ENCODE measurements at regions not wholly inside any gene's neighbourhood (a gene's known extent, or its start where the extent isn't known, plus 50 kb on each side); places are given as distances from the start of the nearest gene placed in this dataset.

DNA sequence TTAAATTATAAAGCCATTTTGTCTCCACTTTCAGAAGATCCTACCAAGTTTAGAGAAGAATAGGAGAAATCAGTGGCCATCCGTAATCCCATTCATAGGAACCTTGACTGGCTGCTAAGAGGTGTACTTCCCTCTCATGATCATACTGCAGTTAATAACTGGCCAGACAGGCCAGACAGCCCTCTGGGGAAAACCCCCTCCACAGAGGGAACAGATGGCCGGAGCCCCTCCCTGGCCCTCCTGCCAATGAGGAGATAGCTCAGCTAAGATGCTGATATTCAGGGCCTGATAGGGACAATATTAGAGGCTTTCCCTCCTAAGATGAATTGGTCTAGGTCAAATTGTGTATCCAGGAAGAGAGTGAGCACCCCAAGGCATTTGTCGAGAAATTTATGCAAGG is 200.0 kb upstream of the MAOA start:
- Histone ChIP-seq H3K14ac (ENCODE audit: low read length in 2 of 2) (no peak overlapping the region), H3K36me3 (ENCODE audit: control insufficient read depth in 1 of 2, insufficient read depth in 2 of 2, low read depth in 1 of 2, low read length in 2 of 2) (no peaks in the 10 kb centered on the region), H2BK15ac (ENCODE audit: low read depth, poor library complexity, severe bottlenecking) (no peak overlapping the region), H3K9me3 (ENCODE audit: control insufficient read depth, low read length) (peaks cover 24% of the 10 kb centered on the region), H3K23ac (ENCODE audit: low read length in 2 of 2) (no peak overlapping the region), H3K4me1 (ENCODE audit: control insufficient read depth, insufficient read depth, low read depth, low read length) (no peaks in the 10 kb centered on the region), H3K27me3 (ENCODE audit: control insufficient read depth in 1 of 2, insufficient read depth in 1 of 2, low read length in 2 of 2) (peaks cover 0 to 7% of the 10 kb centered on the region in 2 experiments), H3K27ac (ENCODE audit: low read length, poor library complexity, severe bottlenecking) (no peak overlapping the region), H4K91ac (ENCODE audit: low read length) (no peak overlapping the region), H4K8ac (ENCODE audit: low read length) (no peak overlapping the region), H3K4ac (ENCODE audit: low read depth in 1 of 2, low read length in 2 of 2) (no peak overlapping the region), H3K4me2 (ENCODE audit: low read length, poor library complexity, severe bottlenecking) (no peak overlapping the region), H3K79me1 (replicated peaks; ENCODE audit: low read length, poor library complexity, severe bottlenecking) (no peaks in the 10 kb centered on the region), H2BK5ac (ENCODE audit: low read depth, low read length, poor library complexity, severe bottlenecking) (no peak overlapping the region), H2AK5ac (ENCODE audit: low read length, severe bottlenecking) (no peak overlapping the region), H2BK120ac (ENCODE audit: low read depth, low read length) (no peak overlapping the region), H3K9ac (ENCODE audit: low read length) (no peak overlapping the region), H2AFZ (ENCODE audit: low read depth, low read length) (no peak overlapping the region), H3K4me3 (ENCODE audit: insufficient read depth in 1 of 2, low read depth in 1 of 2, low read length in 2 of 2) (no peak overlapping the region), H3K18ac (ENCODE audit: low read depth in 1 of 2, low read length in 2 of 2) (no peak overlapping the region), H2BK12ac (ENCODE audit: low read length in 2 of 2) (no peak overlapping the region)
- WGBS: 87% methylated on average over 3 of the region's 3 CpGs
- no peak for DNase-seq

GRCh38 chrX:43456906-43457305 is 199.2 kb upstream of the MAOA start:
- H3K4ac ChIP-seq (ENCODE audit: low read depth in 1 of 2, low read length in 2 of 2): no peak overlapping the region
- H2BK12ac ChIP-seq (ENCODE audit: low read length in 2 of 2): no peak overlapping the region
- H3K36me3 ChIP-seq (ENCODE audit: control insufficient read depth in 1 of 2, insufficient read depth in 2 of 2, low read depth in 1 of 2, low read length in 2 of 2): no peaks in the 10 kb centered on the region
- 77% methylated on average over 2 of the region's 2 CpGs for WGBS
- no peak for DNase-seq
- H3K23ac ChIP-seq (ENCODE audit: low read length in 2 of 2): no peak overlapping the region
- no peak overlapping the region for H4K91ac ChIP-seq (ENCODE audit: low read length)
- no peak overlapping the region for H4K8ac ChIP-seq (ENCODE audit: low read length)
- no peak overlapping the region for H3K4me2 ChIP-seq (ENCODE audit: low read length, poor library complexity, severe bottlenecking)
- H3K79me1 ChIP-seq (replicated peaks; ENCODE audit: low read length, poor library complexity, severe bottlenecking): no peaks in the 10 kb centered on the region
- H2BK15ac ChIP-seq (ENCODE audit: low read depth, poor library complexity, severe bottlenecking): no peak overlapping the region
- H3K27me3 ChIP-seq (ENCODE audit: control insufficient read depth in 1 of 2, insufficient read depth in 1 of 2, low read length in 2 of 2): peaks cover 0 to 10% of the 10 kb centered on the region in 2 experiments
- no peak overlapping the region for H3K14ac ChIP-seq (ENCODE audit: low read length in 2 of 2)
- H3K9ac ChIP-seq (ENCODE audit: low read length): no peak overlapping the region
- H3K4me3 ChIP-seq (ENCODE audit: insufficient read depth in 1 of 2, low read depth in 1 of 2, low read length in 2 of 2): no peak overlapping the region
- no peak overlapping the region for H3K27ac ChIP-seq (ENCODE audit: low read length, poor library complexity, severe bottlenecking)
- H3K4me1 ChIP-seq (ENCODE audit: control insufficient read depth, insufficient read depth, low read depth, low read length): no peaks in the 10 kb centered on the region
- no peak overlapping the region for H2BK120ac ChIP-seq (ENCODE audit: low read depth, low read length)
- no peak overlapping the region for H2AK5ac ChIP-seq (ENCODE audit: low read length, severe bottlenecking)
- peaks cover 17% of the 10 kb centered on the region for H3K9me3 ChIP-seq (ENCODE audit: control insufficient read depth, low read length)
- H2AFZ ChIP-seq (ENCODE audit: low read depth, low read length): no peak overlapping the region
- no peak overlapping the region for H3K18ac ChIP-seq (ENCODE audit: low read depth in 1 of 2, low read length in 2 of 2)
- no peak overlapping the region for H2BK5ac ChIP-seq (ENCODE audit: low read depth, low read length, poor library complexity, severe bottlenecking)

DNA sequence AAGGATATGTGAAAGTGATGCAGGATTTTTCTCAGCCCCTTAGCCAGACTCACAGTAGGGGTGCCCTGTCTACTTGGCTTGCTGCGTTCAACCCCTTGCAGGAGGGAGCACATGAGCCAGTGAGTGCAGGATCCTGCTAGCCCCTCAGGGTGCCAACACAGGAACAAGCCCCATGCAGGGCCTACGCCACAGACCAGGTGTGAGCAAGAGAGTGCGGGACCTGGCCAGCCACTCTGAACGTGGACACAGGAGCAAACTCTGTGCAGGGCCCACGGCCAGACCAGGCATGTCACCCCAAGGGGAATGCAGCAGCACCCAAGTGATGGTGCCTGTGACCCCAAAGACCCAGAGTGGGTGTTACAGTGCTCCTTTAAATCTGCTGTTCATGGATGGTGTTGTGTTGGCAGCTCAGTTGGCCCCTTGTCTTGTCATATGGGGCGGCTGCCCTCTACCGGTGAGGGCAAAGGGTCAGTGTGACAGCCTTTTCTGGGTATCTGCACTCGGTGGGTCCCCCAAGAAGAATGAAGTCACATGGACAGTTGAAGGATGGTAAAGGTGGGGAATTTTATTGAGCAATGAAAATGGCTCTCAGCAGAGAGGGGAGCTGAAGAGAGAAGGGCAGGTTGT is 188.4 kb upstream of the MAOA start:
- WGBS: 71% methylated on average over 8 of the region's 8 CpGs

GRCh38 chrX:43469391-43470054 is 186.6 kb upstream of the MAOA start:
- Histone ChIP-seq H3K36me3 (ENCODE audit: control insufficient read depth in 1 of 2, insufficient read depth in 2 of 2, low read depth in 1 of 2, low read length in 2 of 2) (no peaks in the 10 kb centered on the region), H3K4me3 (ENCODE audit: insufficient read depth in 1 of 2, low read depth in 1 of 2, low read length in 2 of 2) (no peak overlapping the region)
- no CpG with 5 or more reads among the region's 2 CpGs for WGBS

More for the DNA sequence above, 188.4 kb upstream of the MAOA start:
- Histone ChIP-seq H3K4me2 (ENCODE audit: low read length, poor library complexity, severe bottlenecking) (no peak overlapping the region), H3K23ac (ENCODE audit: low read length in 2 of 2) (no peak overlapping the region), H2AFZ (ENCODE audit: low read depth, low read length) (no peak overlapping the region), H3K4me3 (ENCODE audit: insufficient read depth in 1 of 2, low read depth in 1 of 2, low read length in 2 of 2) (no peak overlapping the region), H3K4ac (ENCODE audit: low read depth in 1 of 2, low read length in 2 of 2) (no peak overlapping the region), H3K14ac (ENCODE audit: low read length in 2 of 2) (no peak overlapping the region), H3K27ac (ENCODE audit: low read length, poor library complexity, severe bottlenecking) (no peak overlapping the region), H2BK12ac (ENCODE audit: low read length in 2 of 2) (no peak overlapping the region), H4K91ac (ENCODE audit: low read length) (no peak overlapping the region), H3K18ac (ENCODE audit: low read depth in 1 of 2, low read length in 2 of 2) (no peak overlapping the region), H3K36me3 (ENCODE audit: control insufficient read depth in 1 of 2, insufficient read depth in 2 of 2, low read depth in 1 of 2, low read length in 2 of 2) (no peaks in the 10 kb centered on the region), H4K8ac (ENCODE audit: low read length) (no peak overlapping the region), H3K4me1 (ENCODE audit: control insufficient read depth, insufficient read depth, low read depth, low read length) (no peaks in the 10 kb centered on the region), H2AK5ac (ENCODE audit: low read length, severe bottlenecking) (no peak overlapping the region), H2BK120ac (ENCODE audit: low read depth, low read length) (no peak overlapping the region), H3K79me1 (replicated peaks; ENCODE audit: low read length, poor library complexity, severe bottlenecking) (no peaks in the 10 kb centered on the region), H3K9ac (ENCODE audit: low read length) (no peak overlapping the region), H3K9me3 (ENCODE audit: control insufficient read depth, low read length) (no peaks in the 10 kb centered on the region), H2BK15ac (ENCODE audit: low read depth, poor library complexity, severe bottlenecking) (no peak overlapping the region), H3K27me3 (ENCODE audit: control insufficient read depth in 1 of 2, insufficient read depth in 1 of 2, low read length in 2 of 2) (peaks cover 0 to 4% of the 10 kb centered on the region in 2 experiments), H2BK5ac (ENCODE audit: low read depth, low read length, poor library complexity, severe bottlenecking) (no peak overlapping the region)
- no peak for DNase-seq

More at GRCh38 chrX:43469391-43470054, 186.6 kb upstream of the MAOA start:
- Histone ChIP-seq H2BK12ac (ENCODE audit: low read length in 2 of 2) (no peak overlapping the region), H3K27me3 (ENCODE audit: control insufficient read depth in 1 of 2, insufficient read depth in 1 of 2, low read length in 2 of 2) (no peaks in the 10 kb centered on the region), H2BK15ac (ENCODE audit: low read depth, poor library complexity, severe bottlenecking) (no peak overlapping the region), H3K9me3 (ENCODE audit: control insufficient read depth, low read length) (no peaks in the 10 kb centered on the region), H3K14ac (ENCODE audit: low read length in 2 of 2) (no peak overlapping the region), H4K91ac (ENCODE audit: low read length) (no peak overlapping the region), H3K23ac (ENCODE audit: low read length in 2 of 2) (no peak overlapping the region), H3K9ac (ENCODE audit: low read length) (no peak overlapping the region), H4K8ac (ENCODE audit: low read length) (no peak overlapping the region), H3K18ac (ENCODE audit: low read depth in 1 of 2, low read length in 2 of 2) (no peak overlapping the region), H2AFZ (ENCODE audit: low read depth, low read length) (no peak overlapping the region), H2BK120ac (ENCODE audit: low read depth, low read length) (no peak overlapping the region), H3K4me2 (ENCODE audit: low read length, poor library complexity, severe bottlenecking) (no peak overlapping the region), H2BK5ac (ENCODE audit: low read depth, low read length, poor library complexity, severe bottlenecking) (no peak overlapping the region), H3K27ac (ENCODE audit: low read length, poor library complexity, severe bottlenecking) (no peak overlapping the region), H2AK5ac (ENCODE audit: low read length, severe bottlenecking) (no peak overlapping the region), H3K4ac (ENCODE audit: low read depth in 1 of 2, low read length in 2 of 2) (no peak overlapping the region), H3K4me1 (ENCODE audit: control insufficient read depth, insufficient read depth, low read depth, low read length) (no peaks in the 10 kb centered on the region), H3K79me1 (replicated peaks; ENCODE audit: low read length, poor library complexity, severe bottlenecking) (no peaks in the 10 kb centered on the region)
- DNase-seq: no peak
